ENCODE measurements at regions not wholly inside any gene's neighbourhood (a gene's known extent, or its start where the extent isn't known, plus 50 kb on each side); places are given as distances from the start of the nearest gene placed in this dataset.

DNA sequence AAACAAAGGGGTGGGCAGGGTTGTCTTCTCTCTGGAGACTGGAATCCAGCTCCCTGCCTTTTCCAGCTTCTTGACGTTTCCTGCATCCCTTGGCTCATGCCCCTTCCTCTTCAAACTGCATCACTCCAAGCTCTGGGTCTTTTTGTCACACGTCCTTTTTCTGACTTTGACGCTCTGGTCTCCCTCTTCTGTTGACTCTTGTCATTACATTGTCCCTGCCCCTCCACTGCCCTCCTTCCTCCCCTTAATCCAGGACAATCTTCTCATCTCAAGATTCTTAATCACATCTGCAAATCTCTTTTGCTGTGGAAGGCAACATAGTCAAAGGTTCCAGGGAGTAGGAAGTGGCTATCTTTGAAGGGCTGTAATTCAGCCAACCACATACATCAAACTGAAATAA is 178.3 kb downstream of the TMA16 start:
- TF ChIP-seq, protein P1, sequence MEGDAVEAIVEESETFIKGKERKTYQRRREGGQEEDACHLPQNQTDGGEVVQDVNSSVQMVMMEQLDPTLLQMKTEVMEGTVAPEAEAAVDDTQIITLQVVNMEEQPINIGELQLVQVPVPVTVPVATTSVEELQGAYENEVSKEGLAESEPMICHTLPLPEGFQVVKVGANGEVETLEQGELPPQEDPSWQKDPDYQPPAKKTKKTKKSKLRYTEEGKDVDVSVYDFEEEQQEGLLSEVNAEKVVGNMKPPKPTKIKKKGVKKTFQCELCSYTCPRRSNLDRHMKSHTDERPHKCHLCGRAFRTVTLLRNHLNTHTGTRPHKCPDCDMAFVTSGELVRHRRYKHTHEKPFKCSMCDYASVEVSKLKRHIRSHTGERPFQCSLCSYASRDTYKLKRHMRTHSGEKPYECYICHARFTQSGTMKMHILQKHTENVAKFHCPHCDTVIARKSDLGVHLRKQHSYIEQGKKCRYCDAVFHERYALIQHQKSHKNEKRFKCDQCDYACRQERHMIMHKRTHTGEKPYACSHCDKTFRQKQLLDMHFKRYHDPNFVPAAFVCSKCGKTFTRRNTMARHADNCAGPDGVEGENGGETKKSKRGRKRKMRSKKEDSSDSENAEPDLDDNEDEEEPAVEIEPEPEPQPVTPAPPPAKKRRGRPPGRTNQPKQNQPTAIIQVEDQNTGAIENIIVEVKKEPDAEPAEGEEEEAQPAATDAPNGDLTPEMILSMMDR (IDR thresholded peaks at IDR 0.05) = no peak
- no peak for TF ChIP-seq POLR2A (IDR thresholded peaks at IDR 0.05)

Data from heart left ventricle (tissue), 13 donors.